Endodermal cell (in vitro differentiated cells): ENCODE measurements at regions not wholly inside any gene's neighbourhood (a gene's known extent, or its start where the extent isn't known, plus 50 kb on each side); places are given as distances from the start of the nearest gene placed in this dataset.

Experiments used
- DNase-seq: peaks from one replicate; pipeline ENCODE4 v3.0.0-alpha.2; 2017
- H3K27ac ChIP-seq: 2 replicates; pipeline ENCODE4 v1.5.1; 2013; ENCODE audit warnings: mild to moderate bottlenecking, low read depth, low read length, moderate library complexity
- H3K27me3 ChIP-seq: 2 replicates; pipeline ENCODE4 v1.6.1; 2013; ENCODE audit warnings: mild to moderate bottlenecking, low read length, moderate library complexity; ENCODE audit not compliant: insufficient read depth, control insufficient read depth, poor library complexity, severe bottlenecking
- H3K36me3 ChIP-seq: 2 replicates; pipeline ENCODE4 v1.7.0; 2013; ENCODE audit warnings: mild to moderate bottlenecking, low read length, moderate library complexity; ENCODE audit not compliant: control insufficient read depth, insufficient read depth
- H3K4me1 ChIP-seq: one replicate; pipeline ENCODE4 v1.7.0; 2013; ENCODE audit warnings: low read length; ENCODE audit not compliant: control insufficient read depth, insufficient read depth
- H3K4me3 ChIP-seq: 2 replicates; pipeline ENCODE4 v1.5.1; 2013; ENCODE audit warnings: mild to moderate bottlenecking, low read length, moderate library complexity
- H3K9ac ChIP-seq: 2 replicates; pipeline ENCODE4 v1.6.1; 2013; ENCODE audit warnings: mild to moderate bottlenecking, low read length, moderate library complexity; ENCODE audit not compliant: poor library complexity, severe bottlenecking; ENCODE audit errors: extremely low read depth
- H3K9me3 ChIP-seq: 2 replicates; pipeline ENCODE4 v1.6.1; 2013; ENCODE audit warnings: mild to moderate bottlenecking, low read length, moderate library complexity; ENCODE audit not compliant: control insufficient read depth
- H3K27ac Mint-ChIP-seq: 2 replicates; pipeline ENCODE4 v1.8.0; 2020; ENCODE audit warnings: mixed read lengths
- H3K27me3 Mint-ChIP-seq: 2 replicates; pipeline ENCODE4 v1.8.0; 2021; ENCODE audit warnings: mild to moderate bottlenecking, mixed read lengths; ENCODE audit not compliant: insufficient read depth
- H3K36me3 Mint-ChIP-seq: 2 replicates; pipeline ENCODE4 v1.8.0; 2020; ENCODE audit warnings: low read depth, mixed read lengths
- H3K4me1 Mint-ChIP-seq: 2 replicates; pipeline ENCODE4 v1.8.0; 2020; ENCODE audit warnings: mixed read lengths
- H3K4me3 Mint-ChIP-seq: 2 replicates; pipeline ENCODE4 v1.8.0; 2020; ENCODE audit warnings: mild to moderate bottlenecking, moderate library complexity, mixed read lengths
- H3K9me3 Mint-ChIP-seq: 2 replicates; pipeline ENCODE4 v1.8.0; 2020; ENCODE audit warnings: mild to moderate bottlenecking, mixed read lengths
- WGBS, 2 experiments: methylation state at CpG; one replicate each; pipeline versions ENCODE4 v1.1.5 to v1.1.7; 2013; ENCODE audit warnings: missing lambda C conversion rate in 2 of 2, mixed read lengths in 1 of 2; ENCODE audit not compliant: insufficient coverage in 1 of 2, insufficient read length in 1 of 2; 5-methylcytosine and 5-hydroxymethylcytosine counted together
- TF ChIP-seq, protein P1 (sequence below): fragments of 200-600 bp; sonication (generic); conservative IDR thresholded peaks from 2 replicates; pipeline ENCODE4 v1.5.0; 2021; ENCODE audit warnings: antibody characterized with exemption, mild to moderate bottlenecking

GRCh38 chr7:156209087-156209486 is 396.8 kb upstream of the SHH start:
- no peak overlapping the region for H3K27ac Mint-ChIP-seq
- no peaks in the 10 kb centered on the region for H3K27me3 ChIP-seq
- DNase-seq: peak; percentile 18
- TF ChIP-seq, protein P1, sequence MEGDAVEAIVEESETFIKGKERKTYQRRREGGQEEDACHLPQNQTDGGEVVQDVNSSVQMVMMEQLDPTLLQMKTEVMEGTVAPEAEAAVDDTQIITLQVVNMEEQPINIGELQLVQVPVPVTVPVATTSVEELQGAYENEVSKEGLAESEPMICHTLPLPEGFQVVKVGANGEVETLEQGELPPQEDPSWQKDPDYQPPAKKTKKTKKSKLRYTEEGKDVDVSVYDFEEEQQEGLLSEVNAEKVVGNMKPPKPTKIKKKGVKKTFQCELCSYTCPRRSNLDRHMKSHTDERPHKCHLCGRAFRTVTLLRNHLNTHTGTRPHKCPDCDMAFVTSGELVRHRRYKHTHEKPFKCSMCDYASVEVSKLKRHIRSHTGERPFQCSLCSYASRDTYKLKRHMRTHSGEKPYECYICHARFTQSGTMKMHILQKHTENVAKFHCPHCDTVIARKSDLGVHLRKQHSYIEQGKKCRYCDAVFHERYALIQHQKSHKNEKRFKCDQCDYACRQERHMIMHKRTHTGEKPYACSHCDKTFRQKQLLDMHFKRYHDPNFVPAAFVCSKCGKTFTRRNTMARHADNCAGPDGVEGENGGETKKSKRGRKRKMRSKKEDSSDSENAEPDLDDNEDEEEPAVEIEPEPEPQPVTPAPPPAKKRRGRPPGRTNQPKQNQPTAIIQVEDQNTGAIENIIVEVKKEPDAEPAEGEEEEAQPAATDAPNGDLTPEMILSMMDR: no peak
- H3K27me3 Mint-ChIP-seq: no peaks in the 10 kb centered on the region
- no peak overlapping the region for H3K4me3 Mint-ChIP-seq
- no peaks in the 10 kb centered on the region for H3K4me1 ChIP-seq
- 91 to 97% methylated on average over 3 to 7 of the region's 7 CpGs for WGBS, 2 experiments
- no peaks in the 10 kb centered on the region for H3K9me3 Mint-ChIP-seq
- H3K36me3 Mint-ChIP-seq: no peaks in the 10 kb centered on the region
- H3K9me3 ChIP-seq: no peaks in the 10 kb centered on the region
- H3K36me3 ChIP-seq: no peaks in the 10 kb centered on the region
- no peaks in the 10 kb centered on the region for H3K4me1 Mint-ChIP-seq
- H3K4me3 ChIP-seq: no peak overlapping the region
- H3K9ac ChIP-seq: no peak overlapping the region
- H3K27ac ChIP-seq: no peak overlapping the region

DNA sequence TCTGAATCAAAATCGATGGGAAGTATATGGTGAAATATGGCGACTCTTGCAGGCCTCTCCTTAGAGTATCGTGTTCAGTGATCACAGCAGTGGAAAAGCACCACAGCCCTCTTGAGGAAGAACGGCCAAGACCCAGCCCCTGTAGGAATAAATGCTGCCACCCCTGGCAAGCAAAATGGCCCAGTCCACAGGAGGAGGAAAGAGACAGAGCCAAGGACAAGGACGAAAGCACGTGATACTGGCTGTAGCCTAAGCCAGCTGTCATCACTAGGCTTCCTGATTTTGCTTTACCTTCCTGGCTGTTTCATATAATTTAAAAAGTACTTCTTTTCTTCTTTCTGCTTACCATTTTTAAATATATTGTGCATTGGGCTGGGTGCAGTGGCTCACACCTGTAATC is 395.0 kb upstream of the SHH start:
- H3K4me1 ChIP-seq: no peaks in the 10 kb centered on the region
- DNase-seq: peak; percentile 18
- H3K27me3 ChIP-seq: no peaks in the 10 kb centered on the region
- Mint-ChIP-seq H3K9me3 (no peaks in the 10 kb centered on the region), H3K27me3 (no peaks in the 10 kb centered on the region), H3K27ac (no peak overlapping the region), H3K4me1 (no peaks in the 10 kb centered on the region), H3K4me3 (no peak overlapping the region), H3K36me3 (no peaks in the 10 kb centered on the region)
- H3K36me3 ChIP-seq: no peaks in the 10 kb centered on the region
- H3K9me3 ChIP-seq: no peaks in the 10 kb centered on the region
- WGBS, 2 experiments: 86 to 88% methylated on average over 6 of the region's 6 CpGs
- no peak overlapping the region for H3K9ac ChIP-seq
- H3K4me3 ChIP-seq: no peak overlapping the region
- TF ChIP-seq, protein P1: no peak
- H3K27ac ChIP-seq: no peak overlapping the region

DNA sequence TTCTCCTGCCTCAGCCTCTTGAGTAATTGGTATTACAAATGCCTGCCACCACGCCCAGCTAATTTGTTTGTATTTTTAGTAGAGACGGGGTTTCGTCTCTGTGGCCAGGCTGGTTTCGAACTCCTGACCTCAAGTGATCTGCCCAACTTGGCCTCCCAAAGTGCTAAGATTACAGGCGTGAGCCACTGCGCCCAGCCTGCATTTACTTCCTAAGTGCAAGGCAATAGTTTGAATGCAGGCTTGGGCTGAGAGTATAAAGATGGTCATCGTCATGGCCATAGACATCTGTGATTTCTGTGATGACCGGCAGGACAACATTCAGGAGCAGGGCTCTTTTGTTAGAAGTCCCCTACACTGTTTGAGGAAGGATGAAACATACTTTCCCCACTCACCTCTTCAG is 393.9 kb upstream of the SHH start:
- DNase-seq: peak; percentile 5
- Histone ChIP-seq H3K9me3 (no peaks in the 10 kb centered on the region), H3K4me1 (no peaks in the 10 kb centered on the region), H3K9ac (no peak overlapping the region), H3K27ac (no peak overlapping the region), H3K4me3 (no peak overlapping the region), H3K27me3 (no peaks in the 10 kb centered on the region), H3K36me3 (no peaks in the 10 kb centered on the region)
- Mint-ChIP-seq H3K36me3 (no peaks in the 10 kb centered on the region), H3K4me1 (no peaks in the 10 kb centered on the region), H3K27me3 (no peaks in the 10 kb centered on the region), H3K27ac (no peak overlapping the region), H3K4me3 (no peak overlapping the region), H3K9me3 (no peaks in the 10 kb centered on the region)
- 95% methylated on average over 7 to 8 of the region's 8 CpGs for WGBS, 2 experiments
- TF ChIP-seq, protein P1: no peak
